ENCODE measurements at regions not wholly inside any gene's neighbourhood (a gene's known extent, or its start where the extent isn't known, plus 50 kb on each side); places are given as distances from the start of the nearest gene placed in this dataset.

GRCh38 chr5:172553167-172553566, 87.9 kb upstream of the NEURL1B start:
- ChIA-PET POLR2A (no interaction called here), CTCF (interaction anchor here (0.6 kb wide), 1 partner anchor 12 kb away, joined by 3 read pairs; no protein-coding TSS in a partner anchor)
- peaks cover 12% of the 10 kb centered on the region for H3K27me3 ChIP-seq (ENCODE audit: control insufficient read depth, insufficient read depth, low read length)
- no peak overlapping the region for H3K4me3 ChIP-seq (ENCODE audit: low read depth, low read length)
- DNase-seq (ENCODE audit: low read depth), result no peak
- TF ChIP-seq CTCF (IDR thresholded peaks at IDR 0.05; ENCODE audit: insufficient read depth, low read depth, low read length), result no peak
- H3K36me3 ChIP-seq (ENCODE audit: control insufficient read depth, insufficient read depth, low read length), result no peaks in the 10 kb centered on the region

GRCh38 chr5:172550996-172551395, 90.1 kb upstream of the NEURL1B start:
- peaks cover 12% of the 10 kb centered on the region for H3K27me3 ChIP-seq (ENCODE audit: control insufficient read depth, insufficient read depth, low read length)

DNA sequence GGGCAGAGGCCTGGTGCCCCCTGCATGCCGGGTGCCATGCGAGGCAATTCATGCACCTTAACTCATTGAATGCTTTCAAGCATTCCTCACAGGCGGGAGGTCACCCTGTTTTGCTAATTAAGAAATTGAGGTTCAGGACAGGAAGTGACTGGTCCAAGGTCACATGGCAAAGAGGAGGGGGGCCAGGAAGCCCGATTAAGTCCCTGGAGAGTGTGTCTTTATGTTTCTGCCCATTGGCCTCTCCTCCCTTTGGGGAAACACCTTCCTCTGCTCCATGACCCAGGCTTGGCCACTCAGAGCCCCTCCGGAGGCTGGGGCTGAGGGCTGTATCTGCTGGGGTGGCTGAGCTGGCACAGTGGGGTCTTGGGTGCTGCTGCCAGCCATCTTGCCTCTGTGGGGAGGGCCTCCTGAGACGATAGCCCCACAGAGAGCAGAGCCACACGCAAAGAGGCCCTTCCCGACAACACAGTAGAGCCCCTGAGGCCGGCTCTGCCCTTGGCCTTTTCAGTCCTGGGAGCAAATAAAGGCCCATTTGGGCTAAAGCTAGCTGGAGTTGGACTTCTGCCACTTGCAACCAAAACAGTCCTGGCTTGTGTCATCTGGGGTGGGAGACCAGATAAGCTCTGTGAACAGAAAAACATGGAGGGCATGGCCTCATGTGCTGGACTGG, 90.8 kb upstream of the NEURL1B start:
- CTCF ChIA-PET, result interaction anchor here (0.7 to 1.4 kb wide), 2 partner anchors 8 to 11 kb away, joined by 4 read pairs; no protein-coding TSS in a partner anchor
- H3K27me3 ChIP-seq (ENCODE audit: control insufficient read depth, insufficient read depth, low read length), result peaks cover 12% of the 10 kb centered on the region
- H3K36me3 ChIP-seq (ENCODE audit: control insufficient read depth, insufficient read depth, low read length), result no peaks in the 10 kb centered on the region
- POLR2A ChIA-PET, result no interaction called here
- TF ChIP-seq CTCF (IDR thresholded peaks at IDR 0.05; ENCODE audit: insufficient read depth, low read depth, low read length), result no peak
- no peak overlapping the region for H3K4me3 ChIP-seq (ENCODE audit: low read depth, low read length)
- DNase-seq (ENCODE audit: low read depth), result no peak

More at GRCh38 chr5:172550996-172551395, 90.1 kb upstream of the NEURL1B start:
- ChIA-PET CTCF (interaction anchor here (1.4 kb wide), 1 partner anchor 12 kb away, joined by 4 read pairs; no protein-coding TSS in a partner anchor), POLR2A (interaction anchor here (0.6 kb wide), 1 partner anchor 72 kb away, joined by 3 read pairs; no protein-coding TSS in a partner anchor)
- TF ChIP-seq CTCF (IDR thresholded peaks at IDR 0.05; ENCODE audit: insufficient read depth, low read depth, low read length), result no peak
- no peak for DNase-seq (ENCODE audit: low read depth)
- H3K4me3 ChIP-seq (ENCODE audit: low read depth, low read length), result no peak overlapping the region
- H3K36me3 ChIP-seq (ENCODE audit: control insufficient read depth, insufficient read depth, low read length), result no peaks in the 10 kb centered on the region

GRCh38 chr5:172549696-172550095, 91.4 kb upstream of the NEURL1B start:
- POLR2A ChIA-PET, result no interaction called here
- CTCF ChIA-PET, result no interaction called here

More at GRCh38 chr5:172549696-172550095, 91.4 kb upstream of the NEURL1B start:
- Histone ChIP-seq H3K4me3 (ENCODE audit: low read depth, low read length) (no peak overlapping the region), H3K36me3 (ENCODE audit: control insufficient read depth, insufficient read depth, low read length) (no peaks in the 10 kb centered on the region), H3K27me3 (ENCODE audit: control insufficient read depth, insufficient read depth, low read length) (peaks cover 12% of the 10 kb centered on the region)
- no peak for TF ChIP-seq CTCF (IDR thresholded peaks at IDR 0.05; ENCODE audit: insufficient read depth, low read depth, low read length)
- DNase-seq (ENCODE audit: low read depth), result no peak

Measured in BJ (cell line).